HG03342 (cell line): ENCODE measurements at regions not wholly inside any gene's neighbourhood (a gene's known extent, or its start where the extent isn't known, plus 50 kb on each side); places are given as distances from the start of the nearest gene placed in this dataset.
"Not testable (repeated sequence)": the region's sequence is repeated elsewhere in the genome, so short reads cannot be mapped to it uniquely, and the experiment has no call there.

Experiments used
- ATAC-seq: cut with Tn5 transposase; IDR thresholded peaks from one replicate; pipeline ENCODE4 v1.9.1; 2021; ENCODE audit warnings: mild to moderate bottlenecking, moderate library complexity; ENCODE audit not compliant: unreplicated experiment

- ATAC-seq: no peak
These were observed 279.9 kb upstream of the COX7C start for GRCh38 chr5:86337667-86338460.

DNA sequence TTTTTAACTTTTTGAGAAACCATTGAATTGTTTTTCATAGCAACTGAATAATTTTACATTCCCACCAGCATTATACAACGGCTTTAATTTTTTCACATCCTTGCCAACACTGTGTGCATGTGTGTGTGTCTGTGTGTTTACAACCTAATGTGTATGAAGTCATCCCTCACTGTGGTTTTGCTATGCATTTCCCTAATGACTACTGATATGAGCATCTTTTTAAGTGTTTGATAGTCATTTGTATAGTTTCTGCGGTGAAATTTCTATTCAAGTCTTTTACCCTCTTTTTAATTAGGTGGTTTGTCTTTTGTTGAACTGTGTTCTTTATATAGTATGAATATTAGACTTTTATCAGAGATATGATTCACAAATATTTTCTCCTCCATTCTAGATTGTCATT lies 263.1 kb upstream of the COX7C start:
- ATAC-seq: peak; percentile 52

DNA sequence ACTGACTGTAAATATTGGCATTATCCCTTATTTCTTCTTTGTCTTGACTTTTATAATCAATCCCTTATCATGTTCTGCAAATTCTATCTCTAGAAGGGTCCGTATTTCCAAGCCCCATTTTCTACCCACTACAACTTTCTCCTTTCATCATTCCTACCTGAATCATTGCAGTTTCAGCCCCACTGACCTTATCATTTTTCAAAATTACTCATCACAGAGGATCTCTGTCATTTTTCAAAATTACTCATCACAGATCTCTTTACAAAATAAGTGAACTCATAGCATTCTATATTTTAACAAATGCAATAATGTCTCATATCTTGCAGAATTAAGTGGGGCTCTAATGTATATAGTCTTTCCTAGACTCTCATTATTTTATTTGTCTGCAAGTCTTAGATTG lies 256.9 kb upstream of the COX7C start:
- no peak for ATAC-seq

DNA sequence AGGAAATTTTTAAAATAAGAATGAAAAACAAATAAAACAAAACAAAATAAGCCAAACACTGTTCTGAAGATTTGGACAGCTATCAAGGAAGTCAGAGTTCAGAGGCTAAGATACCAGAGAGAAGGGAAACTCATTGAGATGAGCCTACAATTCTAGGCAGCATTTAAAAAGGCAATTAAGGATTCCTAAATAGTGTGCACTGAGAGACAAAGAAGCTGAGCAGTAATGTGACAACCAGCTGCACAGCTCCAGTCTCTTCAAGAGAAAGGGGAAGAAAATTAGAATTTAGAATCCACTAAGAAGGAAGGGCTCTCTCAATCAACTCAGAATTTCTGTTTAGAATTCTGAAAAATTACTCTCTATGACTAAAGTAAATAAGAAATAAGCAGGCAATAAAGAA lies 246.7 kb upstream of the COX7C start:
- ATAC-seq: no peak

GRCh38 chr5:86374611-86375010 lies 243.1 kb upstream of the COX7C start:
- no peak for ATAC-seq

DNA sequence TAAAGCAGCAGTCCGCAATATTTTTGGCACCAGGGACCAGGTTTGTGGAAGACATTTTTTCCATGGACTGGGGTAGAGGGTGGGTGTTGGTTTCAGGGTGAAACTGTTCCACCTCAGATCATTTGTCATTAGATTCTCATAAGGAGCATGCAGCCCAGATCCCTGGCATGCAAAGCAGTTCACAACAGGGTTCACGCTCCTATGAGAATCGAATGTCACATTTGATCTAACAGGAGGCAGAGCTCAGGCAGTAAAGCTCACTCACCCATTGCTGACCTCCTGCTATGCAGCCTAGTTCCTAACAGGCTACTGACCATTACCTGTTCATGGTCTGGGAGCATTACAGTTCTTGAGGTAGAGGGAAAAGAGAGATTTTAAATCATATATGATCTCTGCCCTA lies 241.5 kb upstream of the COX7C start:
- no peak for ATAC-seq

GRCh38 chr5:86403190-86403589 lies 214.6 kb upstream of the COX7C start:
- no peak for ATAC-seq

DNA sequence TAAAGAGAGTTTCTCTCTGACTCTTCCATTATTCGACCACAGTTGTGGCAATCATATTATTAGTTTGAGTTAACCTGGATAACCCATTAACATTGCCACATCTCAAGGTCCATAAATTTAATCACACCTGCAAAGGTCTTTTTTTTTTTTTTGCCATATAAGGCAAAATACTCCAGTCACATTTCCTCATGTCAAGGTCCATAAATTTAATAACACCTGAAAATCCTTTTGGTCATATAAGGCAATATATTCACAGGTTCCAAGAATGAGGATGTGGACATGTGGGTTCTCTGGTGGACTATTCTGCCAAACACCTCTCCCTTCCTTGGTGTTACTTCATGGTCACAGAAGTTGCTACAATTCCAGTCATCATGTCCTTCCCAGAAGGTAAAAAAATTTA lies 213.5 kb upstream of the COX7C start:
- no peak for ATAC-seq

GRCh38 chr5:86407711-86408110 lies 210.0 kb upstream of the COX7C start:
- ATAC-seq: no peak

- ATAC-seq: no peak
These were observed 206.1 kb upstream of the COX7C start for GRCh38 chr5:86411596-86411995.

- no peak for ATAC-seq
These were observed 190.6 kb upstream of the COX7C start for GRCh38 chr5:86427158-86427557.

- no peak for ATAC-seq
These were observed 178.1 kb upstream of the COX7C start for GRCh38 chr5:86439593-86440110.

- no peak for ATAC-seq
These were observed 175.6 kb upstream of the COX7C start for GRCh38 chr5:86442036-86442745.

GRCh38 chr5:86447362-86447761 lies 170.4 kb upstream of the COX7C start:
- ATAC-seq: no peak

DNA sequence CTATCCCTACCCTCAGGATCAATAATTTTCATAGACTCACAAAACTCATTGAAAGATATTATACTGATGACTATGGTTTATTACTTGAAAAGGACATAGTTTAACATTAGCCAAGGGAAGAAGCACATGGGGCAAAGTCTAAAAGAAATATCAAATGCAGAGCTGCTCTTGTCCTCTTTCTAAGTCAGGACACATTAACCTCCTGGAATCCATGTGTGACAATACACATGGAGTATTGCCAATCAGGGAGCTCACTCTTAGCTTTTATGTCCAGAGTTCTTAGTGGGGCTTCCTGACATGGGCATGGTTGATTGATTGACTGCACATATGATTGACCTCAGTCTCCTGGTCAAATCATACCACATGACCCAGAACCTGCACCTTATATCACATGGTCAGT lies 165.5 kb upstream of the COX7C start:
- no peak for ATAC-seq

- ATAC-seq: no peak
These were observed 157.2 kb upstream of the COX7C start for GRCh38 chr5:86460519-86460918.

- ATAC-seq: no peak
These were observed 156.4 kb upstream of the COX7C start for GRCh38 chr5:86461169-86461956.

GRCh38 chr5:86463339-86463738 lies 154.4 kb upstream of the COX7C start:
- ATAC-seq: no peak

- no peak for ATAC-seq
These were observed 152.5 kb upstream of the COX7C start for GRCh38 chr5:86465052-86465838.

- not testable (repeated sequence) for ATAC-seq
These were observed 151.0 kb upstream of the COX7C start for GRCh38 chr5:86466721-86467120.

DNA sequence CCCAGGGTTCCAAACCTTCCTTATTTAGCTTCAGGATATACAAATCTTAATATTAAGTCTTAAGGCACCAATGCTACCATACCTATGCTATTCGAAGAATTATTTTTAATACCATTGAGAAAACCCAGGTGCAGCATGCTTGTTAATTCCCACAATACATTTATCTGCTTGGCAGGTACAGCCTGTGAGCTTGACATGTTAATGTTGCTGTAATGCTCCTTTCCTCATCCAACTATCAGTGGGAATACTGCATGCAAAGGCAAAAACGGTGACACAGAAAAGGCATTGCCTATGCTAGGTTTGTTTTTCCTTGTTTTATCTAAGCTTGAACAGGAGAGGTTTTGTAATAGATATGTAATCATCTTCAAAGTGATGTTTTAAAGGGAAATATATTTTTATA lies 135.7 kb upstream of the COX7C start:
- ATAC-seq: no peak
